ENCODE measurements at regions not wholly inside any gene's neighbourhood (a gene's known extent, or its start where the extent isn't known, plus 50 kb on each side); places are given as distances from the start of the nearest gene placed in this dataset.

DNA sequence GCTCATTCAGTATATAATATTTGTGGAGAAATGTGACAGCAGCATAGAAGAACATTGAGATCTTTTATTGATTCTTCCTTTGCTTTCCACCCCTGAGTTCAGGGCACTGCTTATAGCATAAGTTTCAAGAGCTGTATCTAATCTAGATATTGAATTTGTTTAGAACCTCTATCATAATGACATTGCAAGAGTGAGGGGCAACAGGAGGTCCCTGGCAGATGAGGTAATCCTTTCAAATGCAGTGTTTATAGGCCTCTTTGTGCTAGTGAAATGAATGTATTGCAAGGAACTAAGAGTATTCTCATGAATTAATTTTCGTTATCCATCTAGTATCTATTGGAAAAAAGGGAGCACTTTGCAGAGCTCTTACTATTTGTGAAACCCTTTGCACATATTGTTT is 167.2 kb upstream of the FERD3L start:
- H3K4me2 ChIP-seq = no peak overlapping the region
- no peaks in the 10 kb centered on the region for H4K20me1 ChIP-seq (ENCODE audit: insufficient read depth)
- no peak overlapping the region for H2AFZ ChIP-seq (ENCODE audit: low read depth)
- H3K4me3 ChIP-seq (IDR thresholded peaks at IDR 0.05; ENCODE audit: insufficient read depth, low read depth, low read length) = no peak overlapping the region
- no peak overlapping the region for H3K9ac ChIP-seq
- no peaks in the 10 kb centered on the region for H3K4me1 ChIP-seq (ENCODE audit: low read depth, poor library complexity, severe bottlenecking)
- H3K27me3 ChIP-seq (ENCODE audit: insufficient read depth, low read depth) = no peaks in the 10 kb centered on the region
- no peak overlapping the region for H3K27ac ChIP-seq
- TF ChIP-seq, protein P1, sequence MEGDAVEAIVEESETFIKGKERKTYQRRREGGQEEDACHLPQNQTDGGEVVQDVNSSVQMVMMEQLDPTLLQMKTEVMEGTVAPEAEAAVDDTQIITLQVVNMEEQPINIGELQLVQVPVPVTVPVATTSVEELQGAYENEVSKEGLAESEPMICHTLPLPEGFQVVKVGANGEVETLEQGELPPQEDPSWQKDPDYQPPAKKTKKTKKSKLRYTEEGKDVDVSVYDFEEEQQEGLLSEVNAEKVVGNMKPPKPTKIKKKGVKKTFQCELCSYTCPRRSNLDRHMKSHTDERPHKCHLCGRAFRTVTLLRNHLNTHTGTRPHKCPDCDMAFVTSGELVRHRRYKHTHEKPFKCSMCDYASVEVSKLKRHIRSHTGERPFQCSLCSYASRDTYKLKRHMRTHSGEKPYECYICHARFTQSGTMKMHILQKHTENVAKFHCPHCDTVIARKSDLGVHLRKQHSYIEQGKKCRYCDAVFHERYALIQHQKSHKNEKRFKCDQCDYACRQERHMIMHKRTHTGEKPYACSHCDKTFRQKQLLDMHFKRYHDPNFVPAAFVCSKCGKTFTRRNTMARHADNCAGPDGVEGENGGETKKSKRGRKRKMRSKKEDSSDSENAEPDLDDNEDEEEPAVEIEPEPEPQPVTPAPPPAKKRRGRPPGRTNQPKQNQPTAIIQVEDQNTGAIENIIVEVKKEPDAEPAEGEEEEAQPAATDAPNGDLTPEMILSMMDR (conservative IDR thresholded peaks at IDR 0.05; ENCODE audit: low read depth, low read length) = no peak
- no peaks in the 10 kb centered on the region for H3K36me3 ChIP-seq (ENCODE audit: insufficient read depth)
- no peaks in the 10 kb centered on the region for H3K79me2 ChIP-seq (ENCODE audit: insufficient read depth, low read depth)

DNA sequence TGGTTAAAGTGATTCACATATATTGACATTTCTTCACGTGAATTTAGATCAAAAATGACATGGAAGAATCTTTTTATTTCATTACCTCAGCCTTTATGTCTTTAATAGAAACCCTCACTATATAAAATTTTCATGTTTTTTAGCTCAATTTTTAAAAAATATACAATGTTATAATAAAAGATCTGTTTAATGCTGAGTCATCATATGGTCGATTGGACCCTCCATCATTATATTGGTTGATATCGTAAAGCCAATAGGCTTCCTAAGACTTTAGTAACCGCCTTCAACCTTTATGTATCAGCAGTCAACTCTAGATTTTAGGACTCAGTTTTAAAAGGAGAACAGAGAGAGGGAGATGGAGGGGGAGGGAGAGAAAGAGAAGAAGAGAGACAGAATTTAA is 162.3 kb upstream of the FERD3L start:
- H2AFZ ChIP-seq (ENCODE audit: low read depth) = no peak overlapping the region
- H4K20me1 ChIP-seq (ENCODE audit: insufficient read depth) = no peaks in the 10 kb centered on the region
- H3K36me3 ChIP-seq (ENCODE audit: insufficient read depth) = no peaks in the 10 kb centered on the region
- no peak overlapping the region for H3K27ac ChIP-seq
- TF ChIP-seq, protein P1 (conservative IDR thresholded peaks at IDR 0.05; ENCODE audit: low read depth, low read length) = no peak
- no peaks in the 10 kb centered on the region for H3K79me2 ChIP-seq (ENCODE audit: insufficient read depth, low read depth)
- no peaks in the 10 kb centered on the region for H3K4me1 ChIP-seq (ENCODE audit: low read depth, poor library complexity, severe bottlenecking)
- no peak overlapping the region for H3K4me3 ChIP-seq (IDR thresholded peaks at IDR 0.05; ENCODE audit: insufficient read depth, low read depth, low read length)
- no peak overlapping the region for H3K9ac ChIP-seq
- H3K4me2 ChIP-seq = no peak overlapping the region
- no peaks in the 10 kb centered on the region for H3K27me3 ChIP-seq (ENCODE audit: insufficient read depth, low read depth)

DNA sequence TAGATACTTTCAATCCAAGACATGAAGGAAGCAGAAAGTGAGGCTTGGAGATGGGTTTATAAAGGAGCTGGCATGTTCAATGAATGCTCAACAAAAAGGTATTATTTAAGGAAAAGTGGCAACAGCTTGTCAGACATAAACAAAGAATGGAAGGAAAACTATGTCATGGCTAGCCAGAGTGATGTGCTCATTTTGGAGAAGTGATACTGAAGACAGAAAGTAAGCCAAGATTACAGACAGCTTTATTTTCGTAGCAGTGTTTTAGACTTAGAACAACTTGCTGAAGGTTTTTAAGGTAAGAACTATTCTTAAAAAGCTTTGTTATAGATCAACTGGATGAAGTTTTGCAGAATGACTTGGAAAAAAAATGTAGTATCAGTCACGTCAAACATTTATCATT is 160.5 kb upstream of the FERD3L start:
- no peak overlapping the region for H3K4me2 ChIP-seq
- no peaks in the 10 kb centered on the region for H3K4me1 ChIP-seq (ENCODE audit: low read depth, poor library complexity, severe bottlenecking)
- no peaks in the 10 kb centered on the region for H4K20me1 ChIP-seq (ENCODE audit: insufficient read depth)
- H3K9ac ChIP-seq = no peak overlapping the region
- no peaks in the 10 kb centered on the region for H3K36me3 ChIP-seq (ENCODE audit: insufficient read depth)
- no peaks in the 10 kb centered on the region for H3K27me3 ChIP-seq (ENCODE audit: insufficient read depth, low read depth)
- H3K79me2 ChIP-seq (ENCODE audit: insufficient read depth, low read depth) = no peaks in the 10 kb centered on the region
- TF ChIP-seq, protein P1 (conservative IDR thresholded peaks at IDR 0.05; ENCODE audit: low read depth, low read length) = no peak
- H3K4me3 ChIP-seq (IDR thresholded peaks at IDR 0.05; ENCODE audit: insufficient read depth, low read depth, low read length) = no peak overlapping the region
- H3K27ac ChIP-seq = no peak overlapping the region
- no peak overlapping the region for H2AFZ ChIP-seq (ENCODE audit: low read depth)

DNA sequence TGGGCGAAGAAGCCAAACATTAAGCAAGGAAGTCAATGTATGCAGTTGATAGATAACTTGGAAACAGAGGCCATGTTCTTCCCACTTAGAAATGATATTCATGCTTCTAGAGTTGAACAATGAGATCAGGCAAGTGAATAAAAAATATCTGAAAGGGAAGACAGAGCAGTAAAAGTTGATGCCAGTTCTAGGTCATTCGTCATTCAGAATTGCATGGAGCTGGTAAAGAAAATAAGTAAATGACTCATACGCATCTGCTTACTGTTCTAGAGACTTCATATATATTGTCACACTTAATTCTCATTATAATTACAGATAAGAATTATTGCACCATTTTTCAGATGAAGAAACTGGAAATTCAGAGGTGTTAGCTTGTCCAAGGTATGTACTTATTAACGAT is 158.9 kb upstream of the FERD3L start:
- Histone ChIP-seq H3K79me2 (ENCODE audit: insufficient read depth, low read depth) (no peaks in the 10 kb centered on the region), H2AFZ (ENCODE audit: low read depth) (no peak overlapping the region), H4K20me1 (ENCODE audit: insufficient read depth) (no peaks in the 10 kb centered on the region), H3K4me2 (no peak overlapping the region), H3K27ac (no peak overlapping the region), H3K4me1 (ENCODE audit: low read depth, poor library complexity, severe bottlenecking) (no peaks in the 10 kb centered on the region), H3K9ac (no peak overlapping the region), H3K36me3 (ENCODE audit: insufficient read depth) (no peaks in the 10 kb centered on the region), H3K27me3 (ENCODE audit: insufficient read depth, low read depth) (no peaks in the 10 kb centered on the region), H3K4me3 (IDR thresholded peaks at IDR 0.05; ENCODE audit: insufficient read depth, low read depth, low read length) (no peak overlapping the region)
- TF ChIP-seq, protein P1 (conservative IDR thresholded peaks at IDR 0.05; ENCODE audit: low read depth, low read length) = no peak

DNA sequence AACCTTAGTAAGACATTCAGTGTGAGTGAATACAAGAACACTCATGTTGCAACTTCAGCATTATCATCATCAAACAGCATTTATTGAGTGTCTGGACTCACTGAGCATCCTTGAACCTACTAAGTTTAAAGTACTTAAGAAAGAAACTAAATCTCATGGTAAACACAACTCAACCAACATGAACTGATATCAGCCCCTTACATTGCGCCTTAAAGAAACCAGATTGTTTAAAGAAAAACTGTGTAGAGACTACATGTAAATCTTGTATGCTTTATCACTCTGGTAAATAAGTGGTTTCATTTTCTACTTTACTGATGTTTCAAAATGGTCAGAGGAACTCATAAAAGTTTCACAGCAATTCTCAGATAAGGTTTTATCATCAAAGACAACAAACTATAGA is 157.5 kb upstream of the FERD3L start:
- no peak overlapping the region for H3K27ac ChIP-seq
- no peak overlapping the region for H3K4me2 ChIP-seq
- H3K36me3 ChIP-seq (ENCODE audit: insufficient read depth) = no peaks in the 10 kb centered on the region
- no peaks in the 10 kb centered on the region for H3K27me3 ChIP-seq (ENCODE audit: insufficient read depth, low read depth)
- H2AFZ ChIP-seq (ENCODE audit: low read depth) = no peak overlapping the region
- H3K4me3 ChIP-seq (IDR thresholded peaks at IDR 0.05; ENCODE audit: insufficient read depth, low read depth, low read length) = no peak overlapping the region
- no peaks in the 10 kb centered on the region for H3K4me1 ChIP-seq (ENCODE audit: low read depth, poor library complexity, severe bottlenecking)
- no peaks in the 10 kb centered on the region for H4K20me1 ChIP-seq (ENCODE audit: insufficient read depth)
- H3K79me2 ChIP-seq (ENCODE audit: insufficient read depth, low read depth) = no peaks in the 10 kb centered on the region
- TF ChIP-seq, protein P1 (conservative IDR thresholded peaks at IDR 0.05; ENCODE audit: low read depth, low read length) = no peak
- H3K9ac ChIP-seq = no peak overlapping the region

Data from KMS-11 (cell line).